Thyroid gland (tissue), 4 donors: ENCODE measurements at regions not wholly inside any gene's neighbourhood (a gene's known extent, or its start where the extent isn't known, plus 50 kb on each side); places are given as distances from the start of the nearest gene placed in this dataset.

Source experiments
- CTCF ChIP-seq, 6 experiments: fragments of 200-600 bp in 3 of 6; fragments of 450-650 bp in 3 of 6; sonication (generic) in 3 of 6; IDR thresholded peaks; one replicate each; pipeline ENCODE4 v1.5.1; 2016 to 2019; ENCODE audit warnings: antibody characterized with exemption in 6 of 6, mild to moderate bottlenecking in 2 of 6, inconsistent platforms in 1 of 6, moderate library complexity in 1 of 6
- POLR2A ChIP-seq, 2 donors: fragments of 450-650 bp; IDR thresholded peaks; one replicate each; pipeline ENCODE4 v1.6.1; 2017; ENCODE audit warnings: antibody characterized with exemption in 2 of 2, mild to moderate bottlenecking in 2 of 2, moderate library complexity in 1 of 2

- TF ChIP-seq POLR2A (IDR thresholded peaks at IDR 0.05) (no peak), CTCF (IDR thresholded peaks at IDR 0.05) (no peak)
Observed at GRCh38 chr2:212640428-212640827, 101.8 kb upstream of the ERBB4 start.
